Psoas muscle (tissue), 7 donors: ENCODE measurements at regions not wholly inside any gene's neighbourhood (a gene's known extent, or its start where the extent isn't known, plus 50 kb on each side); places are given as distances from the start of the nearest gene placed in this dataset.

Source experiments
- ATAC-seq, 4 donors: fragments of 200-7000 bp; cut with Tn5 transposase; one replicate each; pipeline ENCODE4 v1.9.1; 2020; ENCODE audit warnings: moderate library complexity in 3 of 4, mild to moderate bottlenecking in 2 of 4
- DNase-seq, 2 donors: peaks; one replicate each; pipeline ENCODE4 v3.0.0-alpha.2; 2020
- H3K27ac ChIP-seq: fragments of 200-600 bp; one replicate; pipeline ENCODE4 v1.8.0; 2022
- H3K27me3 ChIP-seq, 3 donors: fragments of 200-600 bp in 1 of 3; one replicate each; pipeline versions ENCODE4 v1.6.1 to v1.8.0; 2013 to 2022; ENCODE audit warnings: low read length in 2 of 3, mild to moderate bottlenecking in 2 of 3, moderate library complexity in 1 of 3; ENCODE audit not compliant: insufficient read depth in 3 of 3
- H3K36me3 ChIP-seq, 2 donors: fragments of 200-600 bp in 1 of 2; one replicate each; pipeline versions ENCODE4 v1.6.1 to v1.8.0; 2013 to 2022; ENCODE audit warnings: low read depth in 1 of 2, mild to moderate bottlenecking in 1 of 2, moderate library complexity in 1 of 2; ENCODE audit not compliant: insufficient read depth in 1 of 2
- H3K4me1 ChIP-seq: fragments of 200-600 bp; one replicate; pipeline ENCODE4 v1.8.0; 2022
- H3K4me3 ChIP-seq: fragments of 200-600 bp; one replicate; pipeline ENCODE4 v1.8.0; 2022; ENCODE audit warnings: mild to moderate bottlenecking
- H3K9me3 ChIP-seq: fragments of 200-600 bp; one replicate; pipeline ENCODE4 v1.8.0; 2022
- WGBS, 3 donors: extraction: QIAGEN DNeasy Blood & Tissue Kit; methylation state at CpG; one replicate each; pipeline versions ENCODE4 v1.1.6 to v1.1.7; 2013; 5-methylcytosine and 5-hydroxymethylcytosine counted together
- intact Hi-C, 2 donors: fragments of 100-400 bp; cut with DNase I; formaldehyde crosslinking; loops; one replicate each; pipeline versions ENCODE4 v1.11.0 to v1.14.2; 2022
- TF ChIP-seq, protein P1 (sequence below): fragments of 200-600 bp; IDR thresholded peaks from one replicate; pipeline ENCODE4 v1.8.0; 2022; ENCODE audit warnings: antibody characterized with exemption
- donor health status: healthy with polysubstance abuse.
- donor health status: DM: no; HTN: no; CAD: no; lungs with moderate emphysema.
- donor health status: Bipolar disorder and iron deficiency.
- donor health status: healthy.
- donor health status: DM: yes; HTN: yes; CAD: no.
- donor health status: DM: no; HTN: no; CAD: no.
- donor health status: DM: yes; HTN: yes; CAD: no.

GRCh38 chr4:34723605-34724004, 1520.7 kb downstream of the ARAP2 start:
- H3K36me3 ChIP-seq, result no peaks in the 10 kb centered on the region
- intact Hi-C loops, result no loop called here
- DNase-seq (no peak), ATAC-seq (no peak)
- 16 to 20% (median 18%) methylated on average over 1 of the region's 1 CpG for WGBS, 3 donors
- no peaks in the 10 kb centered on the region for H3K27me3 ChIP-seq
- no peak overlapping the region for H3K27ac ChIP-seq
- TF ChIP-seq, protein P1, sequence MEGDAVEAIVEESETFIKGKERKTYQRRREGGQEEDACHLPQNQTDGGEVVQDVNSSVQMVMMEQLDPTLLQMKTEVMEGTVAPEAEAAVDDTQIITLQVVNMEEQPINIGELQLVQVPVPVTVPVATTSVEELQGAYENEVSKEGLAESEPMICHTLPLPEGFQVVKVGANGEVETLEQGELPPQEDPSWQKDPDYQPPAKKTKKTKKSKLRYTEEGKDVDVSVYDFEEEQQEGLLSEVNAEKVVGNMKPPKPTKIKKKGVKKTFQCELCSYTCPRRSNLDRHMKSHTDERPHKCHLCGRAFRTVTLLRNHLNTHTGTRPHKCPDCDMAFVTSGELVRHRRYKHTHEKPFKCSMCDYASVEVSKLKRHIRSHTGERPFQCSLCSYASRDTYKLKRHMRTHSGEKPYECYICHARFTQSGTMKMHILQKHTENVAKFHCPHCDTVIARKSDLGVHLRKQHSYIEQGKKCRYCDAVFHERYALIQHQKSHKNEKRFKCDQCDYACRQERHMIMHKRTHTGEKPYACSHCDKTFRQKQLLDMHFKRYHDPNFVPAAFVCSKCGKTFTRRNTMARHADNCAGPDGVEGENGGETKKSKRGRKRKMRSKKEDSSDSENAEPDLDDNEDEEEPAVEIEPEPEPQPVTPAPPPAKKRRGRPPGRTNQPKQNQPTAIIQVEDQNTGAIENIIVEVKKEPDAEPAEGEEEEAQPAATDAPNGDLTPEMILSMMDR, result no peak
- no peaks in the 10 kb centered on the region for H3K4me1 ChIP-seq
- H3K9me3 ChIP-seq, result peaks cover 12% of the 10 kb centered on the region
- no peak overlapping the region for H3K4me3 ChIP-seq

- DNase-seq (no peak), ATAC-seq (no peak)
- Histone ChIP-seq H3K4me3 (no peak overlapping the region), H3K27ac (no peak overlapping the region), H3K4me1 (no peaks in the 10 kb centered on the region), H3K27me3 (no peaks in the 10 kb centered on the region), H3K36me3 (no peaks in the 10 kb centered on the region), H3K9me3 (peaks cover 12% of the 10 kb centered on the region)
- TF ChIP-seq, protein P1, result no peak
- intact Hi-C loops, result no loop called here
- 72 to 73% (median 73%) methylated on average over 1 of the region's 1 CpG for WGBS, 3 donors
Measured at GRCh38 chr4:34724491-34724890, 1519.8 kb downstream of the ARAP2 start.

DNA sequence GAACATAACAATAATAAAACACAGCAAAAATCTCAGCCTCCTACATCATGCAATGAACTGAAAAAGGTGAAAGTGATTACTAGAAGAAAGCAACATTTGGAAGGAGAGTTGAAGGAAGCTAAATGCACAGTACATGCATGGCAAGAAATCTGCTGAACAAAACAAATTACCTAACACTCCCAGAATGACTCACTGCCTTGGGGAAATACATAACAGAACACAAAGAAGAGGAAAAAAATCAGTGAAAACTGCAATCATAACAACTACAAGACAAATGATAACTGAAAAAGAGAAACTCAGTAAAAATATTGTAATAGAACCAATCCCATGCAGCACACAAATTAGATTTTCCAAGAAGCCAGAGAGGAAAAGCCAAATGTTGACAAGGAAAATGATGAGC, 1513.2 kb downstream of the ARAP2 start:
- TF ChIP-seq, protein P1, result no peak
- Histone ChIP-seq H3K27me3 (no peaks in the 10 kb centered on the region), H3K4me3 (no peak overlapping the region), H3K27ac (no peak overlapping the region), H3K36me3 (no peaks in the 10 kb centered on the region), H3K4me1 (peaks cover 4% of the 10 kb centered on the region), H3K9me3 (peaks cover 4% of the 10 kb centered on the region)
- intact Hi-C loops, result no loop called here
- DNase-seq (no peak), ATAC-seq (no peak)

- Histone ChIP-seq H3K27ac (peak overlapping the region; percentile 76), H3K36me3 (no peaks in the 10 kb centered on the region), H3K27me3 (no peaks in the 10 kb centered on the region), H3K9me3 (no peaks in the 10 kb centered on the region), H3K4me3 (no peak overlapping the region), H3K4me1 (peaks cover 4% of the 10 kb centered on the region)
- DNase-seq, result no peak
- TF ChIP-seq, protein P1, result no peak
- ATAC-seq, result no peak
- intact Hi-C loops, result no loop called here
- 29 to 56% (median 36%) methylated on average over 2 of the region's 2 CpGs for WGBS, 3 donors
Measured at GRCh38 chr4:34732176-34732950, 1512.0 kb downstream of the ARAP2 start.
